HT1080 (cell line): ENCODE measurements at regions not wholly inside any gene's neighbourhood (a gene's known extent, or its start where the extent isn't known, plus 50 kb on each side); places are given as distances from the start of the nearest gene placed in this dataset.
"Not testable (repeated sequence)": the region's sequence is repeated elsewhere in the genome, so short reads cannot be mapped to it uniquely, and the experiment has no call there.

ENCODE experiments used
- DNase-seq: peaks from one replicate; pipeline ENCODE4 v3.0.0-alpha.2; 2015; ENCODE audit warnings: low read depth

- DNase-seq: no peak
Measured at GRCh38 chr5:12780536-12780935, 876.3 kb upstream of the CTNND2 start.

GRCh38 chr5:12777342-12777741 is 873.1 kb upstream of the CTNND2 start:
- peak; percentile 75 for DNase-seq

GRCh38 chr5:12772276-12772675 is 868.0 kb upstream of the CTNND2 start:
- DNase-seq: peak; percentile 60

- DNase-seq: no peak
Measured at GRCh38 chr5:12759377-12759776, 855.1 kb upstream of the CTNND2 start.

- DNase-seq: no peak
Measured at GRCh38 chr5:12757035-12757434, 852.8 kb upstream of the CTNND2 start.

GRCh38 chr5:12745537-12745936 is 841.3 kb upstream of the CTNND2 start:
- no peak for DNase-seq

- DNase-seq: no peak
Measured at GRCh38 chr5:12743582-12743981, 839.3 kb upstream of the CTNND2 start.

- no peak for DNase-seq
Measured at GRCh38 chr5:12730354-12730753, 826.1 kb upstream of the CTNND2 start.

GRCh38 chr5:12716664-12717063 is 812.4 kb upstream of the CTNND2 start:
- no peak for DNase-seq

GRCh38 chr5:12707560-12707959 is 803.3 kb upstream of the CTNND2 start:
- no peak for DNase-seq

- DNase-seq: no peak
Measured at GRCh38 chr5:12704955-12705354, 800.7 kb upstream of the CTNND2 start.

GRCh38 chr5:12703254-12703653 is 799.0 kb upstream of the CTNND2 start:
- no peak for DNase-seq

- no peak for DNase-seq
Measured at GRCh38 chr5:12695651-12696050, 791.4 kb upstream of the CTNND2 start.

GRCh38 chr5:12691330-12691729 is 787.1 kb upstream of the CTNND2 start:
- peak; percentile 58 for DNase-seq

- DNase-seq: no peak
Measured at GRCh38 chr5:12690361-12690760, 786.1 kb upstream of the CTNND2 start.

- DNase-seq: no peak
Measured at GRCh38 chr5:12683249-12683648, 779.0 kb upstream of the CTNND2 start.

GRCh38 chr5:12679731-12680130 is 775.5 kb upstream of the CTNND2 start:
- DNase-seq: no peak

GRCh38 chr5:12675959-12676358 is 771.7 kb upstream of the CTNND2 start:
- DNase-seq: no peak

- DNase-seq: peak; percentile 69
Measured at GRCh38 chr5:12672141-12672540, 767.9 kb upstream of the CTNND2 start.

- DNase-seq: no peak
Measured at GRCh38 chr5:12669326-12669725, 765.1 kb upstream of the CTNND2 start.

- DNase-seq: no peak
Measured at GRCh38 chr5:12668564-12668963, 764.3 kb upstream of the CTNND2 start.

- DNase-seq: not testable (repeated sequence)
Measured at GRCh38 chr5:12667818-12668217, 763.6 kb upstream of the CTNND2 start.

GRCh38 chr5:12665772-12666171 is 761.5 kb upstream of the CTNND2 start:
- DNase-seq: not testable (repeated sequence)

GRCh38 chr5:12662545-12663314 is 758.5 kb upstream of the CTNND2 start:
- no peak for DNase-seq
